Liver (tissue), 8 donors: ENCODE measurements at regions not wholly inside any gene's neighbourhood (a gene's known extent, or its start where the extent isn't known, plus 50 kb on each side); places are given as distances from the start of the nearest gene placed in this dataset.

Experiments used
- DNase-seq: peaks from one replicate; pipeline ENCODE4 v3.0.0-alpha.2; 2017; ENCODE audit warnings: low spot score
- H3K27ac ChIP-seq, 2 donors: one replicate each; pipeline ENCODE4 v1.7.0; 2013; ENCODE audit warnings: inconsistent platforms in 2 of 2, low read length in 2 of 2, control low read depth in 1 of 2, low read depth in 1 of 2, mild to moderate bottlenecking in 1 of 2
- H3K27me3 ChIP-seq, 4 donors: one replicate each; pipeline versions ENCODE4 v1.6.1 to v1.7.0; 2013; ENCODE audit warnings: low read length in 3 of 4, inconsistent platforms in 1 of 4, mild to moderate bottlenecking in 1 of 4, moderate library complexity in 1 of 4; ENCODE audit not compliant: control insufficient read depth in 4 of 4, insufficient read depth in 4 of 4
- H3K36me3 ChIP-seq, 4 donors: one replicate each; pipeline versions ENCODE4 v1.6.1 to v1.7.0; 2013; ENCODE audit warnings: low read length in 3 of 4, mild to moderate bottlenecking in 3 of 4, low read depth in 1 of 4, moderate library complexity in 1 of 4; ENCODE audit not compliant: control insufficient read depth in 4 of 4, insufficient read depth in 3 of 4
- H3K4me1 ChIP-seq, 4 donors: one replicate each; pipeline versions ENCODE4 v1.6.1 to v1.7.0; 2013; ENCODE audit warnings: low read length in 3 of 4, mild to moderate bottlenecking in 3 of 4, moderate library complexity in 1 of 4; ENCODE audit not compliant: control insufficient read depth in 4 of 4, insufficient read depth in 4 of 4
- H3K4me3 ChIP-seq, 3 donors: one replicate each; pipeline versions ENCODE4 v1.6.1 to v1.7.0; 2013; ENCODE audit warnings: low read length in 3 of 3, control low read depth in 1 of 3, low read depth in 1 of 3, mild to moderate bottlenecking in 1 of 3
- H3K9ac ChIP-seq, 2 donors: one replicate each; pipeline ENCODE4 v1.7.0; 2013; ENCODE audit warnings: low read length in 2 of 2, mild to moderate bottlenecking in 2 of 2, moderate library complexity in 2 of 2, control low read depth in 1 of 2, low read depth in 1 of 2
- H3K9me3 ChIP-seq, 4 donors: one replicate each; pipeline versions ENCODE4 v1.6.1 to v1.7.0; 2013; ENCODE audit warnings: low read length in 3 of 4; ENCODE audit not compliant: control insufficient read depth in 4 of 4
- ATF3 ChIP-seq: IDR thresholded peaks from 2 replicates; pipeline ENCODE4 v1.6.1; 2016; ENCODE audit warnings: antibody characterized with exemption
- CTCF ChIP-seq: fragments of 150-350 bp; IDR thresholded peaks from 2 replicates; pipeline ENCODE4 v1.5.1; 2017; ENCODE audit warnings: improper control_type of control experiment, low read depth, low read length; ENCODE audit not compliant: missing input control
- EGR1 ChIP-seq, 2 donors: IDR thresholded peaks; 2 replicates each; pipeline ENCODE4 v1.6.1; 2016 to 2018; ENCODE audit warnings: antibody characterized with exemption in 2 of 2, low read depth in 2 of 2
- FOXA1 ChIP-seq: IDR thresholded peaks from 2 replicates; pipeline ENCODE4 v1.6.1; 2016; ENCODE audit warnings: antibody characterized with exemption
- FOXA2 ChIP-seq: IDR thresholded peaks from 2 replicates; pipeline ENCODE4 v1.6.1; 2016; ENCODE audit warnings: antibody characterized with exemption
- GABPA ChIP-seq, 2 donors: IDR thresholded peaks in 1 of 2; conservative IDR thresholded peaks in 1 of 2; 2 replicates each; pipeline ENCODE4 v1.6.1; 2016; ENCODE audit warnings: antibody characterized with exemption in 2 of 2, mild to moderate bottlenecking in 1 of 2, moderate library complexity in 1 of 2
- HNF4A ChIP-seq, 2 donors: conservative IDR thresholded peaks; 2 replicates each; pipeline ENCODE4 v1.6.1; 2016; ENCODE audit warnings: antibody characterized with exemption in 2 of 2, mild to moderate bottlenecking in 2 of 2
- HNF4G ChIP-seq: IDR thresholded peaks from 2 replicates; pipeline ENCODE4 v1.6.1; 2016; ENCODE audit warnings: antibody characterized with exemption
- JUND ChIP-seq, 2 donors: IDR thresholded peaks; 2 replicates each; pipeline ENCODE4 v1.6.1; 2016; ENCODE audit warnings: antibody characterized with exemption in 2 of 2
- MAX ChIP-seq: IDR thresholded peaks from 2 replicates; pipeline ENCODE4 v1.6.1; 2016; ENCODE audit warnings: antibody characterized with exemption
- NR2F2 ChIP-seq: IDR thresholded peaks from 2 replicates; pipeline ENCODE4 v1.6.1; 2016; ENCODE audit warnings: antibody characterized with exemption
- REST ChIP-seq: IDR thresholded peaks from 2 replicates; pipeline ENCODE4 v1.6.1; 2016; ENCODE audit warnings: antibody characterized with exemption, mild to moderate bottlenecking
- RXRA ChIP-seq, 2 donors: IDR thresholded peaks; 2 replicates each; pipeline ENCODE4 v1.6.1; 2017 to 2018; ENCODE audit warnings: antibody characterized with exemption in 2 of 2, mild to moderate bottlenecking in 1 of 2
- SP1 ChIP-seq: IDR thresholded peaks from 2 replicates; pipeline ENCODE4 v1.6.1; 2018; ENCODE audit warnings: antibody characterized with exemption, mild to moderate bottlenecking
- TAF1 ChIP-seq: conservative IDR thresholded peaks from 2 replicates; pipeline ENCODE4 v1.6.1; 2016; ENCODE audit warnings: antibody characterized with exemption, mild to moderate bottlenecking
- WGBS: extraction: QIAGEN DNeasy Blood & Tissue Kit; methylation state at CpG from one replicate; pipeline ENCODE4 v1.1.7; 2013; 5-methylcytosine and 5-hydroxymethylcytosine counted together
- donor health status: healthy.
- donor health status: healthy.
- donor health status: healthy.
- donor health status: healthy.
- donor health status: healthy.

- TF ChIP-seq ATF3 (no peak), GABPA (IDR thresholded peaks at IDR 0.05 in 1 of 2, conservative IDR thresholded peaks at IDR 0.05 in 1 of 2) (no peak), CTCF (no peak), REST (no peak), EGR1 (IDR thresholded peaks at IDR 0.05; ENCODE audit: low read depth in 2 of 2) (no peak), MAX (no peak), FOXA1 (no peak), JUND (IDR thresholded peaks at IDR 0.05) (no peak), TAF1 (no peak), HNF4G (no peak), SP1 (no peak), FOXA2 (no peak), HNF4A (conservative IDR thresholded peaks at IDR 0.05) (no peak), NR2F2 (no peak), RXRA (IDR thresholded peaks at IDR 0.05) (no peak)
- no peak for DNase-seq
- Histone ChIP-seq H3K27me3 (no peaks in the 10 kb centered on the region), H3K4me3 (no peak overlapping the region), H3K4me1 (no peaks in the 10 kb centered on the region), H3K36me3 (no peaks in the 10 kb centered on the region), H3K27ac (no peak overlapping the region), H3K9me3 (no peaks in the 10 kb centered on the region), H3K9ac (no peak overlapping the region)
- WGBS, result 65% methylated on average over 4 of the region's 4 CpGs
Observed at GRCh38 chr6:159349915-159350314, 180.7 kb downstream of the FNDC1 start.

- no peak for DNase-seq
- Histone ChIP-seq H3K27ac (no peak overlapping the region), H3K36me3 (no peaks in the 10 kb centered on the region), H3K9ac (no peak overlapping the region), H3K4me1 (no peaks in the 10 kb centered on the region), H3K9me3 (no peaks in the 10 kb centered on the region), H3K4me3 (no peak overlapping the region), H3K27me3 (no peaks in the 10 kb centered on the region)
- TF ChIP-seq FOXA1, result no peak
- TF ChIP-seq FOXA2, result no peak
- 74% methylated on average over 1 of the region's 1 CpG for WGBS
Observed at GRCh38 chr6:159343709-159344108, 174.5 kb downstream of the FNDC1 start.
